ENCODE measurements at regions not wholly inside any gene's neighbourhood (a gene's known extent, or its start where the extent isn't known, plus 50 kb on each side); places are given as distances from the start of the nearest gene placed in this dataset.
A peak's percentile ranks its signal among the peaks of the same experiment; 100 is the strongest.
"Not testable (repeated sequence)": the region's sequence is repeated elsewhere in the genome, so short reads cannot be mapped to it uniquely, and the experiment has no call there.

DNA sequence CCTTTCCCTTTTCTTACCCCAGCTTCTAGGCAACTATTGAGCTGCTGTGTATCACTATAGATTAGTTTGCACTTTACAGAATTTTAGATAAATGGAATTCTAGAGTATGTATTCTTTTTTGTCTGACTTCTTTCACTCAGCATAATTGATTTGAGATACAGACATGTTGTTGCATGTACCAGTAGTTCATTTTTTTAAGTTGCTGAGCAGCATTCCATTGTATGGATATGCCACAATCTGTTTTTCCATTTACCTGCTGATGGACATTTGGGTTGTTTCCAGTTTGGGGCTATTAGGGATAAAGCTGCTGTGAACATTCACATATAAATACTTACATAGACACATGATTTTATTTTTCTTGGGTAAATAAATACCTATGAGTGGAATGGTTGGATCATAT, 135.7 kb downstream of the IGF1 start:
- no peak for DNase-seq (ENCODE audit: low spot score)

DNA sequence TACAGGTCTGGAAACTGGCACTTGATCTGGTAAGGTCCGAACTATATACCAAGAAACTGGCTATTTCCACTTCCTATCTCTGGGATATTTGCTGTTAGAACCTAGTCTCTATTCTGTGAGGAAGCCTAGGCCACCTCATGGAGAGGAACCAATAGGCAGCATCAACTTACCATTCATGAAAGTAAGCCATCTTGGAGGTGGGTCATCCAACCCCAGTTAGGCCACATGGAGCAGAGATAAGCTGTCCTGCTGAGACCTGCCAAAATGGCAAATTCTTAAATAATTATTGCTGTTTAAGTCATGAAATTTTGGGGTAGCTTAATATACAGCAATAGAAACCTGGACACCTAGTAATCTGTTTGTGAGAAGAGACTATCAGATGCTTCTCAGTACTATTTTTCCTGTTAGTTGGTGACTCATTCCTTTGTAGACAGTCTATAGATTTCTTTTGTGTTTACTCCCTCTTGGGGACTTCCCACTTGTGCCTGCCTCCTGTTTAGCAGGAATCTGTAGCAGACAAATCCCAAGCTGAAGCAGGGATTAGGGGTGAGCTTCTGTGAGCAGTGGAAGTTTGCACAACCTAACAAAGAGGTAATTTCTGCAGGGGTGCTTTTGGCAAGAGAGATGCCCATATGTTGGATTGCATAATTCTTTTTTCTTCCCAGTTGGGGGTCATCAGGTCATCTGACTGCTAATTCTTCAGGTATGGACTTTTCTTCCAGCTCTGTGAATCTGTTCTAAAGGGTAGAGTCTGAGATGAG, 136.8 kb downstream of the IGF1 start:
- DNase-seq (ENCODE audit: low spot score) = no peak

DNA sequence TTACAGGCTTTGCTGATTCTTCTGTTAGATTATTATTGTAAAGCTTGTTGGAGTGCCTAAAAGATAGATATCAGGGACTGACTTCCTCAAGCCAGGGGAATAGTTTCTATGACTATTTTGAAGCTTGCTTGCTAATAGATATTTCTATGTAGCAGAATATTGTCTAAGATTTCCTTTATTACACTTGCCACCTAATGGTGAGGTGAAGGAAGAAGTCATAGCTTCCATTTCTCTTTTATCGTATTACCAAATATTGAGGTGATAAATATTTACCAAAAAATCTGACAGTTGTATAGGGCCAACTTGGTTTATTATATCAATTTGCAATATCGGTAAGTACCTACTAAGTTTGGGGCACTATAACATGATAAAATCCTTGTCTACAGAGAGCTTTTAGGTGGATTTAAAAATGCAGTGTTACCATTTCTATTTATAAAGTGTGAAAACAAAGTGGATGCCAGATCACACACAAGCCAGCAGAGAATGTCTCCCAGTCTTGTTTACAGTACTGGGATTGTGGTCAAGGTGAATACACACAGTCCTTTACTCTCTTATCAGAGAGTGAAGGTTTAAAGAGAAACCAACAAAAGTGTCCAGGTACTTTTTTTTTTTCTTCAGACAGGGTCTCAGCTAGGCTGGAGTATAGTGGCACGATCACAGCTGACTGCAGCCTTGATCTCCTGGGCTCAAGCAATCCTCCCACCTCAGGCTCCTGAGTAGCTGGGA, 137.9 kb downstream of the IGF1 start:
- DNase-seq (ENCODE audit: low spot score) = no peak

DNA sequence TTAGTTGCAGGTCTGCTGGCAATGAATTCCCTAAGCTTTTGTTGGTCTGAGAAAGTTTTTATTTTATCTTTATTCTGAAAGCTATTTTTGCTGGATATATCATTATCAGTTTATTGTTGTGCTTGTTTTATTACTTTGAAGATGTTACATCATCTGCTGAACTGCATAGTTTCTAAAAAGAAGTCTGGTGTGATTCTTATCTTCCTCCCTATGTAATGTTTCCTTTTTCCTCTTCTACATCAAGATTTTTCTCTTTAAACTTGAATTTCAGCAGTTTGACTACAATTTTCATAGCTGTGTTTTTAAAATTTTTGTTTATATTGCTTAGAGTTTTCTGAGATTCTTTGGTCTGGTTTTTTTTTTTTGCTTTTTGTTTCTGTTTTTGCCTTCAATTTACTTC, 137.1 kb upstream of the PMCH start:
- DNase-seq (ENCODE audit: low spot score) = no peak

DNA sequence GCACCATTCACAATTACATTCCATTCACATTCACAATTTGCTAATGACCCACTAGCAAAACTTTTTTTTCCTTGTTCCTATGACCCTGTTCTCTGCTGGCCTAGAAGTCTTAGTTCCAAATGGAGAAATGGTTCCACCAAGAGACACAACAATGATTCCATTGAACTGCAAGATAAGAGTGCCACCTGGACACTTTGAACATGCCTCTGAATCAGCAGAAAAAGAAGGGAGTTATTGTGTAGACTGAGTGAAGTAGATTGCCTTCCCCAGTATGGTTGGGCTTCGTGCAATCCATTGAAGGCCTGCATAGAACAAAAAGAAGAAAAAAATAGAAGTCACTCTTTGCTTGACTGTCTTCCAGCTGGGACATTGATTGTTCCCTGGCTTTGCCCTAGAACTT, 133.8 kb upstream of the PMCH start:
- DNase-seq (ENCODE audit: low spot score) = no peak

DNA sequence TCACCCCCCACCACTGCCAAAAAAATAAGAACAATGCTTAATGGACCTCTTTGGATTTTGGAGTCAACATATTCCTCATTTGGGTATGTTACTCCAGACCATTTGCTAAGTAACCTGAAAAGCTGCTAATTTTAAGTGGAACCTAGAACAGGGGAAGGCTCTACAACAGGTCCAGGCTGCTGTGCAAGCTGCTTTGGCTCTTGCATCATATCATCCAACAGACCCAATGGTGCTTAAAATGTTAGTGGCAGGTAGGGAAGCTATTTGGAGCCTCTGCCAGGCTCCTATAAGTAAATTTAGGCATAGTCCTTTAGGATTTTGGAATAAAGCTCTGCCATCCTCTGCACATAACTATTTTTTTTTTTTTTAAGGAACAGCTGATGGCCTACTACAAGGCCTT, 132.2 kb upstream of the PMCH start:
- no peak for DNase-seq (ENCODE audit: low spot score)

DNA sequence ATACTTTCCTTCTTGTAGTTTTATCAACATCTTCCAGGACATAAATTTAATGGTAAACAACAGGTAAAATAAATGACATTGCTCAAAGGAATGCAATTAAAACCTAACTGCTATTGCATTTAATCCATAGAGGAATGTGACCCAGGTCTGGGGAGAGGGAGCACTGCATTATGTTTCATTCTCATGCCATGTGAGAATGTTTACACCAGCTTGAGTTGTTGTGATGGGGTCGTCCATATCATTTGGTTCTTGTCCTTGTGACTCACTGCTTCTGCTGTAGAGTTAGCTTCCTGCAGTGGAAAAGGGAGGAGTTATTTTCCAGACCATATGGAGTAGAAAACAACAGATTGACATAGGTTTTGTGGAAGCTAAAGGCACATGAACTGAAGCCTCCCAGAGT, 129.3 kb upstream of the PMCH start:
- no peak for DNase-seq (ENCODE audit: low spot score)

DNA sequence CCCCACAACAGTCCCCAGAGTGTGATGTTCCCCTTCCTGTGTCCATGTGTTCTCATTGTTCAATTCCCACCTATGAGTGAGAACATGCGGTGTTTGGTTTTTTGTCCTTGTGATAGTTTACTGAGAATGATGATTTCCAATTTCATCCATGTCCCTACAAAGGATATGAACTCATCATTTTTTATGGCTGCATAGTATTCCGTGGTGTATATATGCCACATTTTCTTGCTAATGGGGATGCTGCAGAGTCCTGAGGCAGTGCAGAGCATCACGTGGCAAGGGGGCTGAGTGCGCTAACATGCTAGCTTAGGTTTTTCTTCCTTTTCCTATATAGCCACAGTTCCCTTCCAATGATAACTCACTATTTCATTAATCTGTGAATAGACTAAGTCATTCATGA, 127.5 kb upstream of the PMCH start:
- DNase-seq (ENCODE audit: low spot score) = not testable (repeated sequence)

DNA sequence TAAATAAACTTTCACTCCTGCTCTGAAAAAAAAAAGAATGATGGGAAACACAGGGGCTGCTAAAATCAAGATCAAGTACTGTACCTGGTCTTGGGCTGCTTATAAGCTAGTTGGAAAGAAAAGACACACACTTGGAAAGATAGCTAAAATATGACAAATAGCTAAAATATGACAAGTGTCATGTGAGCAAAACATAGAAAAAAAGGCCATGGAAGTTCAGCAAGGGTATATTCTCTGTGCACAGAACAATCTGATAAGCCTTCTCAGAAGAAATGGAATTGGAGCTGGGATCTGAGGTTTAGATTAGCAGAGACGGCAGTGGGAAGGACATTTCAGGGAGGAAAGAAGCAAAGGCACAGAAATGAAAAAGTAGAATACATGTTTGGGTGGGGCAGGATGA, 126.2 kb upstream of the PMCH start:
- no peak for DNase-seq (ENCODE audit: low spot score)

DNA sequence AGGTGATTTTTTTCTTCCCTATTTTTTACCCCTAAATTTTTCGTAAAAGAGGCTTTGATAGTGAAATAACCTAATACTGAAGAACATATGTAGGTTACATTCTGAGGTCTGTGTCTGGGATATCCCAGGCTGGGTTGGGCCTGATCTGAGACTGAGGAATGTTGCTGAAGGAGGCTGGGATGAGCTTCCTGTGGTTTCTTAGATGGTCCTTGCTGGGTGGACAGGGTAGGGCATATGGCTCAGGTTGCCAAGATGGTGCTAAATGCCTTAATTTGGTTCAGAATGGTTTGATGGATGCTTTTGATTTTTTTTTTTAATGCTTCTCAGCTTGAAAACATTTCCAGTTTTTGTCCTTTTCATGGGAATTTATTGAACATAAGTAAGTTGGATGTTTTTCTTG, 124.6 kb upstream of the PMCH start:
- no peak for DNase-seq (ENCODE audit: low spot score)

DNA sequence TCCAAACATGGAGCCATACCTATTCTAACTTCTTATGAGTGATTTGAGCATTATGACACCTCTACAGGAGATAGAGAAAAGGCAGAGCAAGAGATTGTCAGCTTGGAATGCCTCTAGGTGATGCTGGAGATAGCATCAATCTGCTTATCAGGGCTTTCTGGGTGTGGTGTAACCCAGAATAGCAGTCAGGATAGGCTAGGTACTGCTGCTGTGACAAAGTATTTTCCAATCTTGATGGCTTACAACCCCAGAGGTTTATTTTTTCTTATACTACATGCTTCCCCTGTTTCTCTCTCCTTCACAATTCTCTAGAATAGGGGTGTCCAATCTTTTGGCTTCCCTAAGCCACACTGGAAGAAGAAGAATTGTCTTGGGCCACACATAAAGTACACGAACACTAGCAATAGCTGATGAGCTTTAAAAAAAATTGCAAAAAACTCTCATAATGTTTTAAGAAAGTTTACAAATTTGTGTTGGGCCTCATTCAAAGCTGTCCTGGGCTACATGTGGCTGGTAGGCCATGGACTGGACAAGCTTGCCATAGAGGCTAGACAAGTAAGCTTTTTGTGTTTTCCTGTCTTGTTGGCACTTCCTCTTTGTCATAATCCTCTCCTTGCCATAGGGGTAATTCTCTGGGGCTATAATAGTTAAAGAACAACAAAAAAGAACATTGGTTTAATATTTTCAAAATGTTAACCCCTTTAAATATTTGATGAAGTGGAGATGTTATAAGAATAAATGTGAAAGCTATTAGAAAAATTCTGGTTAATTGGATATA, 123.9 kb upstream of the PMCH start:
- DNase-seq (ENCODE audit: low spot score) = no peak

DNA sequence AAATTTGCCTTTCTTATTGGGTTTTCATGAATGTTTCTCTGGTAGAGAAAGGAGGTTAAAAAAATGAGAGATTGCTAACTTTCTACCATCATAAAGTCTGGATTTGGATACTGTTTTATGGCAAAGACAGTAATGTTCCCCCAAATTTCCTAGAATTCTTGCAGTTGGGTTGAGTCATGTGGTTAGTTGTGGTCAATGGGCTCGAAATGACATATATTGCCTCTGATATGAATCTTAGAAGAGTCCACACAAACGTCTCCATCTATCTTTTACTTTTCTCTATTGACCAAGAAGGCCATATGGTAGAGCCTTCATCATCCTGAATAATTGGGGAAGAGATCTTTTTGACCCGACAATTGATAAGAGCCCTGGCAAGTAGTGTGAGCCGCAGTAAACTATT, 119.5 kb upstream of the PMCH start:
- DNase-seq (ENCODE audit: low spot score) = no peak

DNA sequence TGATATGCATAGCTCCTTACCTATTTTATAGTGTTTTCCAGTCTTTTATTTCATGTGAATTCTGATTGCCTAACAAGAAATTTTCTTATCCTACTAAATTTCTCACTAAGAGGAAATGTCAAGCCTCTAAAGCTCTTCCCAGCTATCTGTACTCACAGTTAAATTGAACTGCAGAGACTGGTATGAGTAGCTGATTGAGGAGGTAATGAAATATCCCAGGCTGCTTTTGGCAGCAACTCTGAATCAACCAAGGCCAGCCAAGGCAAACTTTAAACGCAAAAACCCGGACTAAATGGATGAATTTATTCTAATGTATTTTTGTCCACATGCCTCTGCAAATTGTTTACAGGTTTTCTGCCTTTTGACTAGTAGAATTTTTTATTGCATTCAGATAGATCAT, 119.1 kb upstream of the PMCH start:
- DNase-seq (ENCODE audit: low spot score) = no peak

DNA sequence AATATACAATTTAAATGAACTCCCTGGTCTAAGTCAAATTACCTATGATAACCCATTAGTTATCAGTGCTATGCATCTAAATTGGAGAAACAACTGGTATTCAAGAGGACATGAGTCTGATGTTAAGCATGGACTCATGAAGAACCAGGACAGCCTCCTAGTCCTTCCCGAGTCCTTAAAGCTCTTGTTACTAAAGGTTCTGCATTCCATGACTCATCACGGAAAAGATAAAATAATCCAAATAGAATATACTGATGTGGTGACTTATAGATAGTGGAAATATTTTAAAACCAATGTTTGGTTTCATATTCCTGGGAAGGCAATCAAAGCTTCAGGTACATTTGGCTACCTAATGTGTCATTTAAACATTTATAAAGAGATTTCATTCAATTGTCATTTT, 117.2 kb upstream of the PMCH start:
- DNase-seq (ENCODE audit: low spot score) = no peak

DNA sequence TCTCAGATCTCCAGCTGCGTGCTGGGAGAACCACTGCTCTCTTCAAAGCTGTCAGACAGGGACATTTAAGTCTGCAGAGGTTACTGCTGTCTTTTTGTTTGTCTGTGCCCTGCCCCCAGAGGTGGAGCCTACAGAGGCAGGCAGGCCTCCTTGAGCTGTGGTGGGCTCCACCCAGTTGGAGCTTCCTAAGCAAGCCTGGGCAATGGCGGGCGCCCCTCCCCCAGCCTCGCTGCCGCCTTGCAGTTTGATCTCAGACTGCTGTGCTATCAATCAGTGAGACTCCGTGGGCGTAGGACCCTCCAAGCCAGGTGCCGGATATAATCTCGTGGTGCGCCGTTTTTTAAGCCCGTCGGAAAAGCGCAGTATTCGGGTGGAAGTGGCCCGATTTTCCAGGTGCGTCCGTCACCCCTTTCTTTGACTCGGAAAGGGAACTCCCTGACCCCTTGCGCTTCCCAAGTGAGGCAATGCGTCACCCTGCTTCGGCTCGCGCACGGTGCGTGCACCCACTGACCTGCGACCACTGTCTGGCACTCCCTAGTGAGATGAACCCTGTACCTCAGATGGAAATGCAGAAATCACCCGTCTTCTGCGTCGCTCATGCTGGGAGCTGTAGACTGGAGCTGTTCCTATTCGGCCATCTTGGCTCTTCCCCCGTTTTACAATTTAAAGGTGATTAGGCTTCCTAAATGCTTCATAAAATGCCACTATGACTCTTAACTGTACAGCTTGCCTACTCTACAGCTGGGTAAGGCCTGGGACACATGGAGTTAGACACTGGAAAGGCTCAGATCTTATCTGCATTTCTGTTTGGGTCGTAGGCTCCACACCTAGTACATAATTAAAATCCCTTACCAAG, 115.7 kb upstream of the PMCH start:
- not testable (repeated sequence) for DNase-seq (ENCODE audit: low spot score)

DNA sequence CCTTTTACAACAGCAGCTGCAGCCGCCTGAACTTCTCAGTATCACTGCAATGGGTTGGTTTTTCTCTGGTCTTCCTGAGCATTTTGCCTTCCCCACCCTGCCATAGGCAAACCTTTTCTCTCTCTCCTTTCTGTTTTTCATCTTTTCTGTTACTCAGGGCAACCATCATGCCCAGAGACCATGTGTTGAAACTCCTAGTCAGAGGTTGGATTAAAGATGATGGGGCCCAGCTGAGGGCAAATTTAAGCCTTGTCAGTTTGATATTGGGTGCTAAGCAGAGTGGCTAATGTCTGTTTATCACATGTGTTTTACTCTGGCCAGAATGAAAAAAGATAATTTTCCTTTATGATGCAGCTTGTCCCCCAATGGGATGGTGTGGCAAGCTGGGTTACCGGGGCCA, 107.9 kb upstream of the PMCH start:
- DNase-seq (ENCODE audit: low spot score) = no peak

DNA sequence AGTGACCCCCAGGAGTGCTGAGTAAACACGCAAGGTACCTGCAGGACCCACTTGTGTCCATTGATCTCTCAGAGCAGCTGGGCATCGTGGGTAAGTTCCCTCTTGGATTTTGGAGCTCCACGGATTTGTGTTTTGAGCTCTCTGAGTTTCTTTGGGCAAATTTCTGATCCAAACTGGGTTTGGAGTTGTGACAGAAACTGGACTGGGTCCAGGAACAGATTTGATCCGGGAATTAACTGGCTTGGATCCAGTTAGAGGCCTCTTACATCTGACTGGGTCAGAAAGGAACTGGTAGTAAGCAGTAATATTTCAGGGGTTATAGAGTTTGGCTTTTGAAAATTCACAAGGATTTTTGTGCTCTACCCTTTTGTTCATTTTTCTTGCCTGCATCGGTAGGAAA, 107.0 kb upstream of the PMCH start:
- DNase-seq (ENCODE audit: low spot score) = not testable (repeated sequence)

DNA sequence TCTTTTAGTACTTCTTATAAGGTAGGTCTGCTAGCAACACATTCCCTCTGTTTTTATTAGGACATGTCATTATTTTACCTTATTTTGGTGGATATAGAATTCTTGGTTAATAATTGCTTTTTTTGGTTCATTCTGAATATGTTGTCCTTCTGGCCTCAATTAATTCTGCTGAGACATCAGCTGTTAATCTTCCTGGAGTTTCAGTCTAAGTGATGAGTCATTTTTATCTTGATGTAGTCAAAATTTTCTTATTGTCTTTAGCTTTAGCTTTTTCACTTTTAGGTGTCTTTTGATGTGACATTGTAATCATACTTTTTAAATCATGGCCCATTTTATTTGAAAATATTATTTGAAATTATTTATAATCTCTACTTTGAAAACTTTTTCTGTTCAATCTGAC, 104.9 kb upstream of the PMCH start:
- DNase-seq (ENCODE audit: low spot score) = no peak

DNA sequence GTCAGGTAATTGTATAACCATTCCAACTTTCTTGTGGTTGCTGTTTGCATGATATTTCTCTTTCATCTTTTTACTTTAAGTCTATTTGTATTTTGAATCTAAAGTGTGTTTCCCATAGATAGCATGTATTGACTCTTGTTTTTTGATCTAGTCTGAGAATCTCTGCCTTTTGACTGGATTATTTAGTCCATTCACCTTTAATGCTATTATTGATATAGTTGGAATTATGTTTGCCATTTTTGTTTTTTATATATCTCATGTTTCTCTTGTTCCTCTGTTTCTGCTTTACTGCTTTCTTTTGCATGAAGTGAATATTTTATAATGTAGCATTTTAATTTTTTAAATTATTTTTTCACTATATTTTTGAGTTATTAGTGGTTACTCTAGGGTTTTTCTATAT, 103.9 kb upstream of the PMCH start:
- DNase-seq (ENCODE audit: low spot score) = no peak

DNA sequence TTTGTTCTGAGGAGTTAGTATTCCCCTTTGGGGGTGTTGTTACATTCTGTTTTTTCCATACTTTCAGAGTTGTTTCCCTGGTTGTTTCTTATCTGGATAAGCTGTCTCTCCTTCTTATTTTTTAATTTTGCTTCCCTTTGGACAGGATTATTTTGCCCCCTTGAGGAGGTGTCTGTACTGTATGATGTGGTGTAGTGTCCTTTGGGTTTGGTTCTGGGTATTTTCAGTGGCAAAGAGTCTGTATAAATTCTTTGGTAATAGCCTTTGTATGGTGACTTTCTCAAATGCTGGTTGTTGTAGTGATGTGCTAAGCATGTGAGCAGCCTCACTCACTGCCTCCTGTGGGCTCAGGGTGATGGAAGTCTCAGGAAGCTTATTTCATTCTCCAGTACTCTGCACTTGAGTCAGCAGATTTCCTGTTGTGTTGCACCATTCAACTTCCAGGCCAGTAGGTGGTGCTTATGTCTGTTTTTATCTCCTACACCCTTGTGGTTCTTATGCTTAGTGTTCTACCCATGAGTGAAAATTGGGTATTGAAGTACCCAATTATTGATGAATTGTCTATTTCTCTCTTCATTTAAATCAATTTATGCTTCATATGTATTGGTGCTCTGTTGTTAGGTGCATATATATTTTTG, 103.3 kb upstream of the PMCH start:
- DNase-seq (ENCODE audit: low spot score) = no peak

DNA sequence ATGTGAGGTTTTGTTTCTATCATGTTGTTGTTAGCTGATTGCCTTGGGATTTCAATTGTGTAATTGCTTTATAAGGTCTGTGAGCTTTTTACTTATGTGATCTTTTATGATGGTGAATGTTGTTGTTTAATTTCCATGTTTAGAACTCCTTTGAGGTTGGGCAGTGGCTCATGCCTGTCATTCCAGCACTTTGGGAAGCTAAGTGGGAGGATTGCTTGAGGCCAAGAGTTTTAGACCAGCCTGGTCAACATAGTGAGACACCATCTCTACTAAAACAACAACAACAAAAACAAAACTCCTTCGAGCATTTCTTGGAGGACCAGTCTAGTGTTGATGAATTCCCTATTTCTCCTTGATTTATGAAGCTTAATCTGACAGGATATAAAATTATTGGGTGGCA, 102.1 kb upstream of the PMCH start:
- DNase-seq (ENCODE audit: low spot score) = no peak

DNA sequence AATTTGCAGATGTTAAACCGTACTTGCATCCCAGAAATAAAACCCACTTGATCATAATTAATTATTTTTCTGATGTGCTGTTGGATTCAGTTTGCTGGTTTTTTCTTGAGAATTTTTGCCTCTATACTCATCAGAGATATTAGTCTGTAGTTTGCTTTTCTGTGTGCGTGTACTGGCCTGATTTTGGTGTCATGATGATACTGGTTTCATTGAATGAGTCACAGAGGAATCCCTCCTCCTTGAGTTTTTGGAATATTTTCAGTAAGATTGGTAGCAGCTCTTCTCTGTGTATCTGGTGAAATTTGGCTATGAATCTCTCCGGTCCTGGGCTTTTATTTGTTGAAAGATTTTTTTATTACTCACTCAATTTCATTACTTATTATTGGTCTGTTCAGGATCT, 100.4 kb upstream of the PMCH start:
- peak; percentile 60 for DNase-seq (ENCODE audit: low spot score)

Data from AG20443 (cell line).